ENCODE measurements at regions not wholly inside any gene's neighbourhood (a gene's known extent, or its start where the extent isn't known, plus 50 kb on each side); places are given as distances from the start of the nearest gene placed in this dataset.
"Not testable (repeated sequence)": the region's sequence is repeated elsewhere in the genome, so short reads cannot be mapped to it uniquely, and the experiment has no call there.

DNA sequence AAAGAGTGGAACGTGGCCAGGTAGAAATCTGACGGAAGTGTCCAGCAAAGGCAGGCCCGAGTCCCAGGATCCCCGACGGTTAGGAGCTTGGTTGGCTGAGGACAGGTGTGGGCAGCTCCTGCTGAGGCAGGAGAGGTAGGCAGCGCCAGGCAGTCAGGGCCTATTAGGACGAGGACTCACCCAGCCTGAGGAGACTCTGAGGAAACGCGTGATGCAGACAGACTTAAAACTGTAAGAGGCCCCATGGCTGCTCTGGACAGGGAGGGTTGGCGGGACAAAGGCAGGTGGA lies 255.7 kb upstream of the SFSWAP start:
- no peak for DNase-seq (ENCODE audit: low spot score)

DNA sequence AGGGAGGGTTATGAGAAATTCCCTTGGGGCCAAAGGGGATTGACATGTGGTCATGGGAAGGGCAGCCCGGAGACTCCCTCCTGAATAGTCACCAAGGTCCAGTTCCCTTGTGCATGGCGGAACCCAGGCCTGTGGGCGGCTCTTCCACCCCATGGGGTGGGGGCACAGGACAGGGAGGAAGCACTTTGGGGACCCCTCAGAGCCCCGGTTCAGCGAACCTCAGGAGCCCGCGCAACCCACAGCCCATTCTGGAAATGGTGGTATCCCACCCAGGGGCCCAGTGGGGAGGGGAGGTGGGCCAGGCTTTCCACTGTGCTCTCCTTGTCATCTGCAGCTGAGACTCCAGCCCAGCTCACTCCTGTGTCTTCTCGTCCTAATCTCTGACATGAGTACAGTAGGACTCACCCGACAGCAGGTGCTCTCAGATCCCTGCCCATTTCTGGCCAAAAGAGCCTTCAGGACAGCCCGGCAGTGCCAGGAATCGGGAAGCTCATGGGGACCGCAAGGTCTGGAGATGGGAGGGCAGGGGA lies 255.2 kb upstream of the SFSWAP start:
- no peak for DNase-seq (ENCODE audit: low spot score)

DNA sequence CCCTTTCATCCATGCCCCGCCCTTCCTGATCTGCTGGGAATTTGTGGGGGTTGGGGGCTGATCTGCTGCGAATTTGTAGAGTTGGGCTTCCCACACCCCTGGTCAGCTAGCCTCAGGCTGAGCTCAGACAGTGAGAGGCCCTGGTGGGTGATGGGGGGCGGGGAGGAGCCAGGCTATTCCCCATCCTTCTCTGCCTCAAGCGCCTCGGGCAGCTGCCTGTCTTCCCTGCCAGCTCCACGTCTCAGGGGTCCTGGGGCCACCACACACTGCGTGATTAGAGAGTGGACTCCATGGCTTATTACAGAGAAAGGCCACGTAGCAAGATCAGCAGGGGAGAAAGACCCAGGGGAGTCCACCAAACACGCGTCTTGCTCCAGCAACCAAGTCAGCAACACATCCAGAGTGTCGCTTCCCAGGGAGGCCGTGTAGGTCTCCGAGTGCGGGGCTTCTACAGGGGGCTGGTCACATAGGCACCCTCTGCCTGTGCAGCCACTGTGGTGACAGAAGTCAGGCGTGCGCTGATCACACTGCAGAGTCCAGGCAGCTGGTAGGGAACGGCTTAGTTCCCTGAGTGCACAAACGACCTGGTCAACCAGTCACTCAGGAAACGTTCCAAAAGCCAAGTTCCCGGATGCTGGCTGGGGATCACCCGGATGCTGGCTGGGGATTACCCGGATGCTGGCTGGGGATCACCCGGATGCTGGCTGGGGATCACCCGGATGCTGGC lies 254.4 kb upstream of the SFSWAP start:
- no peak for DNase-seq (ENCODE audit: low spot score)

DNA sequence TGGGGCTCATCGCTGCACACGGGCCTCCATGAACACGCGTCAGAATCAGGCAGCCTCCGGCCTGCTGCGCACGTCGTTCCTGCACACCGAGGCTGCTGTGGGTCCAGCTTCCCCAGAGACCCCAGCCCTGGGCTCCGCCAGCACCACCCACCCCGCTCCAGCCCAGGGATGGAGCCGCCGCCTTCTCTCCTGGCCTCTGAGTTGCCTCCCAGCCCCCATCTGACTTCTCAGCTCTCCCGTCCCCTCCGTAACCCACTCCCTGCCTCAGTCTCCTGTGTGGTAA lies 253.9 kb upstream of the SFSWAP start:
- DNase-seq (ENCODE audit: low spot score), result no peak

DNA sequence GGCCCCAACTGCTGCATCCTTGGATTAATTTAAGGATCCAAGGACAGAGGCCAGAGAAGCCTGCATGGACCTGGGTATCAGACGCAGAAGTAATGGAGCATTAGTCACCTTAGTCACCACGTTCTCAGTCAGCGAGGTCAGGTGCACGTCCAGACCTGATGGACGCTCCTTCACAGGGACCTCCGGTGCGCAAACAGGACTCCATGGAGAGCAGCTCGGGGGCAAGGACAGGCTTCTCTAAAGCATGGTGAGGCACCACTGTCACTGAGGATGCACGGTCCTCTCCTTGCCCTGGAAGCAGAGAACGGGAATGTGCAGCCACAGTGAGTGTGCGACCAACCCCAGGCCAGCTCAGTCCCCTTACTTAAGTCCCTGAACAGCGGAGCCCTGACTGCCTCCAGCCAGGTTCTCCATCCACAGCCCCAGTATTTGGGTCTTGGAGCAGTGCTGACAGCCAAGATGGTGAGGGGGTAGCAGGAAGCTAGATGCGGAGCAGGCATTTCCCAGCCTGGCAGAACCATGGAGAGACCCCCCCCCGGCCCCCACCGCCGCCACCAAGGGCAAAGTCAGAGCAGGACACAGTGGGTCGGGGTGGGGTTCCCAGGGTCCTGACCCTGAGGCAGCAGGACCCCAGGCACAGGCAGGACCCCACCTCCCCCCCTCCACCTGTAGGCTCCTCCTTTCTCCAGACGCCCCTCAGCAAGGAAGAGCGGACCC lies 253.4 kb upstream of the SFSWAP start:
- no peak for DNase-seq (ENCODE audit: low spot score)

DNA sequence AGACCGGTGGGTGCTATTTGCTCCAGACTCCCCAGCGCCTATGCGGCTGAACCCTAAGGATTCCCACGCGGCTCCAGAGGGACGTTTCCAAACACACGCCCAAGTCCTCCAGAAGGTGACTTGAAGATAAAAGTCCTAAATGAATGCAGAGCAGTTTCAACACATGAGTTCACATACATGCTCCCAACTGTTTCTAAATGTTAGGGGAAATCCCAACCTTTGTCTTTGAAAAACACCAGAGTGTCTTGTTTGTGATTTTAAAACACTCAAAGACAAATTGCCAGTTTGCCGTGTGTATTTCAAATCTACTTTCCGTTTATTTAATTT lies 252.9 kb upstream of the SFSWAP start:
- DNase-seq (ENCODE audit: low spot score), result no peak

DNA sequence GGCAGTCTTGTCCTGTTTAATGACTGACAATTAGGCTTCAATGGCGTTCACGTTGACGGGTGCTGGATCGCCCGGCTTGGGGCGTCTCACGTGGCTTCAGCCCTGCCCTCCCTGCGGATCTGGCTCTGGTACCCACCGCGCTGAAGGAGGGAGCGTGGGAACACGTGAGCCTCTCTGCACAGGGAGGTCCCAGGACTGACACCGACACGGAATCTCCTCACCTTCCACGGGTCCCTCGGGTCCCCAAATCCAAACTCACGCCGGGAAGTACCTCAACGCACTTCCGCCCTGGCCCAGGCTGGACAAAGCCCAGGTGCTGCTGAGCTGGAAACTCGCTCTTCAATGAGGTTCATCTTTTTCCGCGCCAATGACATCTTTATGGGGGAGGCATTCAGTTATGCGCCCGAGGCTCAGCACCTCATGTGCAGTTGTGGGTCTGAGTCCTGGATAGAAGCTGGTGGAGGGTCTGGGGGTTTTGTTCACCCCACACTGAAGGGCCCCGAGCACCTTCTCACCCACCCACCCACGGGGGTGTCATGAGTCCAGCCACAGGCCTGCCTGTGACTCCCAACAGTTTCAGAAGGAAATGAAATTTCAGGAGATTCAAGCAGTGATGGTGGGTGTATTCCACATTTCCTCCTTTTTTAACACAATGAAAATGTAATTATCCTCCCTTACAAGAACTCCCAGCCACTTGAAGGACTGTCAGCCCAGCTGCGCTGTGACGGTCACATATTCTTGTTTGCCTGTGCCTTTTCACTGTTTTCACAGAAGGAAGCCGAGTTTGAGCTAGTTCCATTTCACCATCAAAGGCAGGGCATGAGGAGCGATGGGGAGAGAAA lies 251.7 kb upstream of the SFSWAP start:
- DNase-seq (ENCODE audit: low spot score), result no peak

DNA sequence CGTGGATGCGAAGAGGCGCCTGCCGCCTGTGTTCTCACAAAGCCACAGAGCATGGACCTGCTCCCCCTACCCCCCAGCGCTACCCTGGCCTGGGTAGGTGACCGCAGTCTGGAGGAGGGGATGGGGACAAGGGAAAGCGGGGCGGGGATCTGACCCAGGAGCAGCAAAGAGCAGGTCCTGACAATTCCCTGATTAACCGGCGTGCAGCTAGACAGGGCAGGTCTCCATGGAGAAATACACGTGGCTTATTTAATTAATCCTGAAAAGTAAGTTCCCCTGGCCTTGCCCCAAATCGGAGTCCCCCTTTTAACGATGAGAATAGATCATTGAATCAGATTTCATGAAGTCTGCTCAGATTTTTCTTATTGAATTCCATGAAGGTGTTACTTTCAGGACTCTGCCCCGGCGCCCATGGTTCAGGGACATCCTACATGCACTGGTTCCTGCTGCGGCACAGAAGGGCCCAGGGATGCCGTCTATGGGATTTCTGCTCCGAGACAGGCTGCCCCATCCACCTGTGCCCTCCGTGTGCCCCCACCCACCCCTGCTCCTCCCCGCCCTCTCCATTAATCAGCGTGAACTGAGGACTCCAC lies 251.0 kb upstream of the SFSWAP start:
- DNase-seq (ENCODE audit: low spot score), result no peak

DNA sequence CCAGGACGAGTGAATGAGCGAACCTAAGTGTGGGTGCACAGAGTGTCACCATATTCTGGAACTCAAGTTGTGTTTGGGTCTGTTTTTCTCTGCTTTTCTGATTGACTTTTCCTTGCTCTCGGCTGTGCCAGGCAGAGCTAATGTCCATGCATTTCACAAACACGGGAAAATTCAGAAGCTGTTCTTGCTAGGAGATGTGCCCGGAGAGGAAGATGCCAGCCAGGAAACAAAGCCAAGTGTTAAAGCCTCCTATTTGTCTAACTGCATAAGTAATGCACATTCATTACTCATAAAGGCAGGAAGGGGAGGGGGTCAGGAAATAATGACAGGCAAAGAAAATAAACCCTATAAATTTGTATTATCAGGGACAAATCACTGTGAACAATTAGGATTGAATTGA lies 250.4 kb upstream of the SFSWAP start:
- no peak for DNase-seq (ENCODE audit: low spot score)

DNA sequence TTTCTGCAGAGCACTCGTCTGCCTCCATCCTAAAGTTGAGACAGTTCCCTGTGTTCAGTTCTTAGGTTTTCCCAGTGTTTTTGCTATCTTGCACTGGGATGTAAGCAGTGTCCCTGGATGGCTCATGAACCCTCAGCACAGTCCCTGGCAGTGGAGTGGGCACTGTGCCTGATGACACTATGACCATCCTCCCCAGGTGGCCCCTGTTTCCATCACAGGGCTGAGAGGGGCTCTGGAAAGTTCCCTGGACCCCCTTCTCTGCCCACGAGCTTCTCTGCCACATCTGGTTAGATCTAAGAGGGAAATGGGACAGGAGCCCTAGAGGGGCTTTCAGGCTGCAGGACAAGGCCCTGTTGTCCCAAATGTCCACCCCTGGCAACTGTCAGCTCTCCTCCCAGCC lies 249.8 kb upstream of the SFSWAP start:
- DNase-seq (ENCODE audit: low spot score), result no peak

DNA sequence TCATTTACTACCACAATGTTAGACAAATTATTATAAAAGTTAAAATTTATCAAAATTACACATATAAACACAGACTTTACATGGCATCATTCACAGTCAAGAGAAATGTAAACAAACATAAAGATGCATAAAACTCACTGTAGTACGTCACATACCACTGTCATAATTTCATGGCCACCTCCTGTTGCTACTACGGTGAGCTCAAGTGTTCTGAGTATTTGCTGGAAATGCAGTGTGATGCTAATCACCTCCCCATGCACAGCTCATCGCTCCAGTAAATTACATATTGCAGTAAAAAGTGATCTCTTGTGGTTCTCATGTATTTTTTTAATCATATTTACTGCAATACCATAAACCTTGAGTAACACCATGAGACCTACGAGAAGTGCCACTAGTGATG lies 247.7 kb upstream of the SFSWAP start:
- no peak for DNase-seq (ENCODE audit: low spot score)

DNA sequence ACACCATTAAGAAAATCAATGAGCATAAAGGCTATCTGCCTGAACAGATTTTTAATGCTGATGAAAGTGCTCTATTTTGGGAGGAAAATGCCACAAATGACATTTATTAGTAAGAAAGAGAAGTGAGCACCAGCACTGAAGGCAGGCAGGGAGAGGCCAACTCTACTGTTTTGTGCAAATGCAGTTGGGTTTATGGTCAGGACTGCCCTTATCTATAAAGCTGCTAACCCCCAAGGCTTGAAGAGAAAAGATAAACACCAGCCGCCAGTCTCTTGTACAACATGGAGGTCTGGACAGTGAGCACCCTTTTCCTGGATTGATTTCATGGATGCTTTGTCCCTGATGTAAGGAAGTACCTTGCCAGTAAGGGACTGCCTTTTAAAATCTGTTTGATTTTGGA lies 246.8 kb upstream of the SFSWAP start:
- no peak for DNase-seq (ENCODE audit: low spot score)

DNA sequence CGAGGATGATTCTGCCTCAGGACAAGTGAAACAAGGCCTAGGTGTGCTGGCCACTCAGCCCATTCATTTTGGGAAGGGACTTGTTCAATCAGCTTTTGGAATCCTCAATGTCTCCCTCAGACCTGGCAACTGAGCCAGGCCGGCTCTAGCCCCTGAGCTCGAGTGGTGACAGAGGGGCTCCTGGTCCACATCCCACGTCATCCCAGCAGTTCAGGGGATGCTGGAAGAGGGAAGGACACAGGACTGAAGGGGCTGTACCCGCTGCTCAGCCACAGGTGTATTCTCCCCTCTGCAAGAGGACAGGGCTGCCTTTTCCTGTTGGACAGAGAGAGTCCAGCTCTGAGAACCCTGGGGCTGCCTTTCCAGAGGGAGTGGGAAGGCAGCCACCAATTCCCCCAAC lies 244.6 kb upstream of the SFSWAP start:
- no peak for DNase-seq (ENCODE audit: low spot score)

DNA sequence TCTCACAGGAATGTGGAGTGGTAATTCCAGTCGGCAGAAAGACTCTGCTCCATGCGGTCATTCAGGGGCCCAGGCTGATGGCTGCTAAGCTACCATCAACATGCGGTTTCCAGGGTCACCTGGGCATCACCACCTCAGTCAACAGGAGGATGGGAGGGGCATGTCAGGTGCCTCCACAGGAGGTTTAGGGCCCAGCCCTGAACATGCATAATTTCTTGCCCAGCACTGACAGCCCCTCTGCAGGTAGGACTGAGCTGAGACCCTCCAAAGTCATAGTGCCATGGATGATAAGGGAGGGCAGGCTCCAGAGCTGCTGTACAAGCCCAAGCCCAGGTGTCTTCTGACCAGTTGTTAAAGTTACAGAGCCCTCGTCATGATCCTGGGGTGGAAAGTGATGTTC lies 244.0 kb upstream of the SFSWAP start:
- no peak for DNase-seq (ENCODE audit: low spot score)

DNA sequence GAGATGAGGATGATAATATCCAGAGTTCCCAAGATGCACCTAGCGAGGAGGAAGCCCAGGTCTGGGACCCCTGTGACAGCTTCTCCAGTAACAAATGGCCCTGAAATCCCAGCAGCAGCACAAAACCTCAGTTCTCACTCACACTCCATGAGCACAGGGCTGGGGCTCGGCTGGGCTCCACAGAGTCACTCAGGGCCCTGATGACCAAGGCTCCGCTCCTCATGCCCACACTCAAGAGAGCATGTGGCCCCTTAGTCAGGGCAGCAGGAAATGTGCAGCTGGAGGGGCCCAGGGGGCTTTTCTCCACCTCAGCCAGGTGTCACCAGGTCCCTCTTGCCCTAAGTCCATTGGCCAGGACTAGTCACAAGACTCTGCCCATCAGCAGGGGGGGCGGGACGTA lies 242.7 kb upstream of the SFSWAP start:
- DNase-seq (ENCODE audit: low spot score), result no peak

DNA sequence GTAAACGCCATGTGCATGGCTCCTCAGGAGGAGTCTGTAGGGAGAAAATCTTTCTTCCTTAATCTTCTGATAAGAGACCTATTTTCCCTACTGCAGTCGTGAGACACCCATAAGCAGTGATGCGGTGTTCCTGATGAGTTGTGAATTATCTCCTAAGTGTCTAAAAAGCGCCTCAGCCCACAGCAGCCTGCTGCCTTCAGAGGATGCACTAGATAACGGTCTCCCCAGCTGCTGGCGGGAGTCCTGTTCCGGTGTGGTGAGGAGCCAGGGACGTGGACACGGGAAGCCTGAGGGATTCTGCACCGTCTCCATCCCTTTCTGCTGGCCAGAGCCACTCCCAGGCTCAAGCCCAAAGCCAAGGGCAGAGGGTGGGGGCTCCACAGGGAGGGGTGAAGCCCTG lies 240.9 kb upstream of the SFSWAP start:
- not testable (repeated sequence) for DNase-seq (ENCODE audit: low spot score)

DNA sequence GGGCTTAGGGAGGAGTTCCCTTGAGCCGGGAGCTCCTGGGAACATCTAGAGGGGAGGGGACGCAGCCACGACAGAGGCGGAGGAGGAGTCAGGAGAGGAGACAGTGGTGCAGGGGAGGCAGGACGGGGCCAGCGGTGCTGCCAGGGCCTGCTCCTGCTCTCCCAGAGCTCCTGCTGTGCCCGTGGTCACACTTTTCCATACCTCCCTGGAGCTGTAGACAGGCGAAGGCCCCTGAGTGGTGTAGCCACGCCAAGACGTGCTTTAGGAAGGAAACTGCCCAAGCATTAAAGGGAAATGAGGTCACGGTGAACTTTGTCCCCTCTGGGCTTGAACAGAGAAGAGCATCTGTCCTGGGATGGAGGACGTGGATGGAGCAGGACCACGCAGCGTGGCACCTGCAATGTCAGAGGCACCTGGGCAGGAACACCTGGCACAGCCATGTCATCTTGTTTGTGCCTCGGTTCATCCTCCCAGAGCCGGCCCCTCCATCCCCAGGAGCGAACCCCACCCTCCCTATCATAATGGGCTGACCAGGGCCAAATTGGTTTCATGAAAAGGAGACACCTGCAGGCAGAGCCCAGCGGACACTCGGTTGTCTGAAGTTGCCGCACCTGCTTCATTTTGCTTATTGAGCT lies 239.5 kb upstream of the SFSWAP start:
- no peak for DNase-seq (ENCODE audit: low spot score)

DNA sequence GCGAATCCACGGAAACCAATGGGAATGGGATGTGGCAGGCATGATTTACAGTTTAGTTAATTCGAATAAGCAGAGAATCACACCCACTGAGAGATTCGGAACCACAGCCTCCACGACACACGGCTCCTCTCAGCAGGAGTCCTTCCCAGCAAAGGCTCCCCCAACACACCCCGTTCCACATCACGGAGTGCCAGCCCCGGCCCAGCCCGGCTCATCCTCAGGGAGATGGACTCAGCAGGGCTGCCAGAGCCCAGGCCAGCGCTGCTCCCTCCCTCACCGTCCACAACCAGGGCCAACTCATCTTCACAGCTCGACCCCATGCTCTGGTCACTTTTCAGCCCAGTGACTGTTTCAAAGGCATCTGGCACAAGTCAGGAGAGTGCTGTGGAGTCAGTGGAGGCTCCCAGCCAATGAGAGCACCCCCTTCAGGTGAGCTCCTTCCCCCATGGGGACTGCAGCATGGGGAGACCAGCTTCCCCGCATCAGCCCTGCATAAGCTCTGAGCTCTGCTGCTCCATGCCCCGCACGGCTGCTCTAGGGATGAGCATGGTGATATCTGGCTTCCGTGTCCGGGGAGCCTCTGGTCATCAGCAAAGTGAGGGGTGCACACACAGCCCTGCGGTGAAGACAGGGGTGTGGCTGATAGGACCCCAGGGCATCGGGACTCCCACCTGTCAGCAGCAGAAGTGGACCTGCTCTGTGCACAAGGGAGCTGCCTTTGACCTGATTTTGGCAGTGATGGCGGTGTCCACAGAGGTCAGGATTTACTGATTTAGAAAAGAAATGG lies 238.8 kb upstream of the SFSWAP start:
- no peak for DNase-seq (ENCODE audit: low spot score)

DNA sequence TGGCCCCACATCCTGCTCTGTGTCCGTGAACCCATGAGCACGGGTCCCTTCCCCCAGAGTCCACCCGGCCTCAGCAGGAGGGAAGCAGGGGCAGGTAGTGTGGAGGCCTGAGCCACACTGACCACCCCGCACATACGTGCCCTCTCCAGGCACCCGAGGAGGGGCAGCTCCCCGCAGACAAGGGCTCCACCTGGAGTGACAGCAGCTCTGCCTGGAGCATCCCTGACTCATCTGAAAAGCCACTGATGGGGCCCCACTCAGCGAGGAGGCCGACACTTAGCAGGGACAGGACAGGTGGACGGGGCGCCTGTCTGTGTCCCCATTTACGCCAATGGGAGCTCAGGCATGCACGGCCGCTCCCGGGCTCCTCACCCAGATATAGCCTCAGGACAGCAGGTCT lies 237.6 kb upstream of the SFSWAP start:
- no peak for DNase-seq (ENCODE audit: low spot score)

DNA sequence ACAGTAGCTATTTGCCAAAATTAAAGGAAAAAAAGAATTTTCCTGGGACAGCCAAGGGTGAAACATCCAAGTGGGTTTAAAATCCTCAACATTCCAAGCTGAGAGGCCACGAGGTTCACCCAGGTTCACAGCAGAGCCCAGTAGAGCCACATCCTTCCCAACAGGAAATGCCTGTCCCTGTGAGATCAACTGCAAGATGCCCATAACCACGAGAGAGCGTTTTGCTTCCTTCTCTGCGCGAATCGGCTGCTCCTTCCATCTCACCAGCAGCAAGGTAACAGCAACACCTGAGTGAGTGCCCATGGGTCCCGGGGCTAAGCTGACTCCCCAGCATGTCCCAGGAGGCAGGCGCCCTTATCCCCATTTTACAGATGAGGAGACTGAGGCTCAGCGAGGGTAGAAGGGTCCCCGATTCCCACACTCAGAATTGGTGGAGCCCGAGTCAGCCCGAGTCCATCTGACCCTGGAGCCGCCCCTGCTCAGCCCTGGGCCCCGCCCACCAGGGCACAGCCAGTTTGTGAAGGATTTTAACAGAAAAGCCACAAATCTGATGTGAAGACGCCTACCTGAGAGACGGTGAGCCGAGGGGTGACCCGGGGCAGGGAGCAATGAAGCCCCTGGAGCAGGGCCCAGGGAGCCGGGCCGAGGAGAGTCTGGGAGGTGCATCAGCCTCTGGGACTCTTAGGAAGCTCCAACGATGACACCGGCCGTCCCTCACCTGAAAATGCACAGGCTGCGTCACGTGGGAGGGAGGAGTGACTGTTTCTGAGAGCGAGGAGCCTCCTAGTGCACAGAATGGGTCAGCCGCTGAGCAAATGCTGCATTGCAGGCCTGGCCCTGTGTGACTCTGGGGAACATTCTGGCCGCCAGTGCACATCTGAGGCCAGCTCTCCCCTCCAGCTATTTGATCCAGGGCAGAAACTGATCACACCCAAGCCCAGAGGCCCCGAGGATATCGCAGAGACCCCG lies 236.9 kb upstream of the SFSWAP start:
- no peak for DNase-seq (ENCODE audit: low spot score)

All from mucosa of gallbladder (tissue), 1 donor.